ENCODE measurements at regions not wholly inside any gene's neighbourhood (a gene's known extent, or its start where the extent isn't known, plus 50 kb on each side); places are given as distances from the start of the nearest gene placed in this dataset.

DNA sequence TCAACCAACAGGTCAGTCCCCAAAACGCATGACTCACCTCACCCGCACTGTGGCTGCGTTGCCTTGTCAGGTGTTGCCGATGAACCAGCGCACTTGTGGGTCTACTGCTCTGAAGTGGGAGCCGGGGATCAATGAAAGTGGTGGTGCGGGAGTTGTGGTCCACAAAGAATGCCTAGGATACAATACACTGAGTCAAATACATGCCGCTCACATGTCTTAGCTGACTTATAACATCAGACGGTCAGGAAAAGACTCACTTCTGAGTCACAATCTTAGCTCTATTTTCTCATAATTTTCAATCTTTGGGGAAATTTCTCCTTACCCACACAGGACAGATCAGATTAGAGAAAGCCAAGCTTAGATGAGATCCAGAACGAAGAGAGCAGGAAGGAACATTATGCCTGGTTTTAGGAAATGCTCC lies 107.1 kb upstream of the STK17B start:
- H3K27me3 ChIP-seq (ENCODE audit: insufficient read depth, low read length) = no peaks in the 10 kb centered on the region
- peak overlapping the region; percentile 51 for H3K4me3 ChIP-seq (ENCODE audit: low read depth, low read length)
- peaks cover 43% of the 10 kb centered on the region for H3K4me1 ChIP-seq (ENCODE audit: control insufficient read depth, insufficient read depth, low read length, unreplicated experiment)
- H3K79me2 ChIP-seq (ENCODE audit: control insufficient read depth, insufficient read depth, low read length, unreplicated experiment) = no peaks in the 10 kb centered on the region
- H3K36me3 ChIP-seq (ENCODE audit: insufficient read depth, low read length) = no peaks in the 10 kb centered on the region
- H3K27ac ChIP-seq (ENCODE audit: low read depth, low read length) = peak overlapping the region; percentile 87
- no peak overlapping the region for H2AFZ ChIP-seq (ENCODE audit: low read length, unreplicated experiment)

DNA sequence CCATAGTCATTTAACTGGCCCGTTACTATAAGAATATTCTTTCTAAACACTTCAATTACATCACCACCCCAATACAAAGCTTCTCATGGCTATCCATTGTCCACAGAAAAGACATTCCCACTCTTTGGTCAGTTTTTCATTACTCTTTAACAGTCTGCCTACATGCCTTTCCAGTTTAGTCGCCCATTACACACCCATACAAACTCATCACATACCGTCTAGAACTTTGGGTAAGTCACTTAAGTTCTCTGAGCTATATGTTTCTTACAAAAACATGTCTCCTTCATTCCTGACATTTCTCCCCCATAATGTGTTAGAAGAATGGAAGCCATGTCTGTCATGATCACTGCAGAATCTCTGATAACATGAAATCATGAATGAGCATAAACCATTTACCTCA lies 108.2 kb upstream of the STK17B start:
- Histone ChIP-seq H3K27me3 (ENCODE audit: insufficient read depth, low read length) (no peaks in the 10 kb centered on the region), H3K27ac (ENCODE audit: low read depth, low read length) (peak overlapping the region; percentile 87), H3K79me2 (ENCODE audit: control insufficient read depth, insufficient read depth, low read length, unreplicated experiment) (no peaks in the 10 kb centered on the region), H3K4me3 (ENCODE audit: low read depth, low read length) (no peak overlapping the region), H2AFZ (ENCODE audit: low read length, unreplicated experiment) (no peak overlapping the region), H3K36me3 (ENCODE audit: insufficient read depth, low read length) (no peaks in the 10 kb centered on the region), H3K4me1 (ENCODE audit: control insufficient read depth, insufficient read depth, low read length, unreplicated experiment) (peaks cover 44% of the 10 kb centered on the region)

DNA sequence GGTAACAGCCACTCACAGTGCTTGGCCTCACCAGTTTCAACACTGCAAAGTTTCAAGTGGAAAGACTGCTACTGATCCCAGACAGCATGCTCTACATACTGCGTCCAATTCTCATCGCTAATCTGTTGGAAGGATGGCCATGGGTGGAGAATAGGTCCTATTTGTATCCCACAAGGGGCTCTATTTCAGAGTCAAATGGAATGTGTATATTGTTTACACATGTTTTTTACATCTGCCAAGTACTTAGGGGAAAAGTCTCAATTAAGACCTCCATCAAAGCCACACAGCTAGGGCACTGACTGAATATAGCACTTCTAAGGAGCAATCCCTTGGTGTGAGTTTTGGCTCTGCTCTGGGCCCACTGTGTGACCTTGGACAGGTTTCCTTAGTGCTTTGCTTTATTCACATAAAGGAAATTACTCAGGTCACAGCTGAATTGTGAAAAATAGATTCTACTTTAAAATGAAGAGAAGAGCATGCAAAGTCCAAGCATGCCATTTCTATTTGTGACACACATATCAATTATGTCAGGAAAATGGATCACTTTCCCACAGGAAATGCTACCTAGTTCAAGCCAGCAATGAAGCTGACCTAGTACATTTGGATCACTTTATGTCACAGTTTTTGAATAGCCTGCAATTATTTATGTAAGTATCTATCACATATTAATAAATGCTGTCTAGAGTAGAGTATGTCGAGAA lies 112.9 kb upstream of the STK17B start:
- Histone ChIP-seq H3K4me1 (ENCODE audit: control insufficient read depth, insufficient read depth, low read length, unreplicated experiment) (peaks cover 23% of the 10 kb centered on the region), H3K27ac (ENCODE audit: low read depth, low read length) (peak overlapping the region; percentile 51), H3K27me3 (ENCODE audit: insufficient read depth, low read length) (no peaks in the 10 kb centered on the region), H3K4me3 (ENCODE audit: low read depth, low read length) (peak overlapping the region; percentile 66), H3K79me2 (ENCODE audit: control insufficient read depth, insufficient read depth, low read length, unreplicated experiment) (no peaks in the 10 kb centered on the region), H2AFZ (ENCODE audit: low read length, unreplicated experiment) (peak overlapping the region; percentile 65), H3K36me3 (ENCODE audit: insufficient read depth, low read length) (no peaks in the 10 kb centered on the region)

DNA sequence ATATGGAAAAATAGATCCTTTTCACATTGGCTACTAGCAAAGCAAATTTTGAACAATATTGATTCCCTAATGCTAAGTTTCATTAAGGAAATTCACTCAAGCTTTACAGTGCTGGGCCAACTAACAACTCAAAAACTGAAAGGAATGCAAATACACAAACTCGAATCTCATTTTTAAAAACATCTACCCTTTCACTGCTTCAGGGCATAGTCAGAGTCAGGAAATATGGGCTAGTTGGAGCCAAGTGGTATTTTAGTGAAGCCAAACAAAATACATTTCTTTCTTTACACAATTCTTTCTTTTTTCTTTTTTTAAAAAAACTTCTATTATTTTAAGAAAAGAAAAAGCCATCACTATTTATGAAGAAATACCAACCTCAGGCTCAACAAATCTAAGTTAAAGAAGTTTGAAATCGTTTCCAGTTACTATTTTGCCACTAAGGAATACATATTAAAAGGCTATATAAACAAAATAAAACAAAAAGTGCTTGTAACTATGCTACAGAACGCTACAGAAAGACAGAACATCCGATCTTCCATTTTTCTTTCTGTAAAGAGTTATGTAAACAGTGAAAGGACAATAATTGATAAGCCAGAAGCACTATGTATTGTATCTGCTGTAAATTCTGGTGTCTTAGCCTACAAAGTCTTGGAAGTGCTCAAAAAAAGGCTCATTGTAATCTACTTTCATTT lies 113.6 kb upstream of the STK17B start:
- peak overlapping the region; percentile 80 for H2AFZ ChIP-seq (ENCODE audit: low read length, unreplicated experiment)
- peak overlapping the region; percentile 51 for H3K27ac ChIP-seq (ENCODE audit: low read depth, low read length)
- H3K36me3 ChIP-seq (ENCODE audit: insufficient read depth, low read length) = no peaks in the 10 kb centered on the region
- H3K4me3 ChIP-seq (ENCODE audit: low read depth, low read length) = peak overlapping the region; percentile 66
- no peaks in the 10 kb centered on the region for H3K27me3 ChIP-seq (ENCODE audit: insufficient read depth, low read length)
- H3K4me1 ChIP-seq (ENCODE audit: control insufficient read depth, insufficient read depth, low read length, unreplicated experiment) = peaks cover 19% of the 10 kb centered on the region
- no peaks in the 10 kb centered on the region for H3K79me2 ChIP-seq (ENCODE audit: control insufficient read depth, insufficient read depth, low read length, unreplicated experiment)

DNA sequence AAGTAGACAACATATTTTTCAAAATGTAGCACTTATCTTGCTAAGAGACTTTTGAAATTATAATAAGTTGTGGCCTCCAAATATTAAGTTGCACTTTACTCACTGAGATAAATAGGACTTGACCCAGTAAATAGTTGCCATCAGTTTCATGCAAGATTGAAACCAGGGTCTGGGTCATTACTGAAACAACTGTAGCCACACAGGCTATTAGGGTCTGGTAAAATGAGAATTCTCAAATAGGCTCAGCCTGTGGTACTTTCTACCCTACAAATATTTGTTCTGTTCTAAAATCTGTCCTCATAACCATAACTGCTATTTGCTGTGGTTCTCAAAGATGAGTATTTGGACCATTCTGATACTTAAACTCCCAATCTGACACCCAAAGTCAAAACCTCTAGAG lies 115.4 kb upstream of the STK17B start:
- Histone ChIP-seq H3K79me2 (ENCODE audit: control insufficient read depth, insufficient read depth, low read length, unreplicated experiment) (no peaks in the 10 kb centered on the region), H3K36me3 (ENCODE audit: insufficient read depth, low read length) (no peaks in the 10 kb centered on the region), H3K4me3 (ENCODE audit: low read depth, low read length) (no peak overlapping the region), H3K4me1 (ENCODE audit: control insufficient read depth, insufficient read depth, low read length, unreplicated experiment) (peaks cover 19% of the 10 kb centered on the region), H2AFZ (ENCODE audit: low read length, unreplicated experiment) (no peak overlapping the region), H3K27me3 (ENCODE audit: insufficient read depth, low read length) (no peaks in the 10 kb centered on the region), H3K27ac (ENCODE audit: low read depth, low read length) (no peak overlapping the region)

DNA sequence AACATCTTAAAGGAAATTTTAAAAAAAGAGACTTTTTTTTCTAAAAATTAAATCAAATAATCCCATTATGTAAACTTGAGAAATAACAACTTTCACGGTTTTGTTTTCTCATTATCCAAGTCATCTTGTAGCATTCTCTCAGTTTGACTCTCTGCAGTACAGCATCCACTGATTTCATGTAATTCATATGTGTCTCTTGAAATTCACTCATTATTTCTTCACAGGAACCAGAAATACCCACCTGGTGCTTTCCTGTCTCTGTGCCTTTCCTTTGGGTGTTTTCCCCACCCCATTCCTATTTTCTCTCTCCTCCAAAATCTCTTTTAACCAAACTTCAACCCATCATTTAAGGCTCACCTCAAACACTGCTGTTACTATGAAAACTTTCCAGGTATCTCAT lies 116.1 kb upstream of the STK17B start:
- Histone ChIP-seq H3K4me3 (ENCODE audit: low read depth, low read length) (no peak overlapping the region), H2AFZ (ENCODE audit: low read length, unreplicated experiment) (no peak overlapping the region)

DNA sequence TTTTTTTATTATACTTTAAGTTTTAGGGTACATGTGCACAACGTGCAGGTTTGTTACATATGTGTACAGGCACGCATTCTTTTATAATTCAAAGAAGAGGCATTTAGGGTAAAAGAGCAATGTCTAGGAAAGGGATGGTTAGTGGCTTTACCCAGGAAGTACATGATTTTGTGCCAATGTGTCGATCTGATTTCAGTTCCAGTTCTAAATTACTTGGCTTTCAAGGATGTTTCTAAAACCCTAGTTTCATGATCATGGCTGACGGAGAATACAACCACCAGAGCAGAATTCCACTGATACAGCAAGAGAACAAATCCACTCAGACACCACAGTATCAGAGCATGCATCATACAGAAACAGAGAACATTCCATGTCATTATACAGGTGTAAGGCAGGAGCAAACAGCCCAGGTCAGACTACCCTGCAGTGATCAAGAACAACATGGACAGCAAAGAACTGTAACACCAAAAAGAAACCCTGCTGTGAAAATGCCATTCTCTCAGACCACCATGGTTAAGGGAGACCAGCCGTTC lies 116.7 kb upstream of the STK17B start:
- Histone ChIP-seq H3K27ac (ENCODE audit: low read depth, low read length) (no peak overlapping the region), H2AFZ (ENCODE audit: low read length, unreplicated experiment) (no peak overlapping the region), H3K4me1 (ENCODE audit: control insufficient read depth, insufficient read depth, low read length, unreplicated experiment) (peaks cover 19% of the 10 kb centered on the region)

More for the DNA sequence above, 116.1 kb upstream of the STK17B start:
- Histone ChIP-seq H3K79me2 (ENCODE audit: control insufficient read depth, insufficient read depth, low read length, unreplicated experiment) (no peaks in the 10 kb centered on the region), H3K36me3 (ENCODE audit: insufficient read depth, low read length) (no peaks in the 10 kb centered on the region), H3K27me3 (ENCODE audit: insufficient read depth, low read length) (no peaks in the 10 kb centered on the region), H3K4me1 (ENCODE audit: control insufficient read depth, insufficient read depth, low read length, unreplicated experiment) (peaks cover 19% of the 10 kb centered on the region), H3K27ac (ENCODE audit: low read depth, low read length) (no peak overlapping the region)

DNA sequence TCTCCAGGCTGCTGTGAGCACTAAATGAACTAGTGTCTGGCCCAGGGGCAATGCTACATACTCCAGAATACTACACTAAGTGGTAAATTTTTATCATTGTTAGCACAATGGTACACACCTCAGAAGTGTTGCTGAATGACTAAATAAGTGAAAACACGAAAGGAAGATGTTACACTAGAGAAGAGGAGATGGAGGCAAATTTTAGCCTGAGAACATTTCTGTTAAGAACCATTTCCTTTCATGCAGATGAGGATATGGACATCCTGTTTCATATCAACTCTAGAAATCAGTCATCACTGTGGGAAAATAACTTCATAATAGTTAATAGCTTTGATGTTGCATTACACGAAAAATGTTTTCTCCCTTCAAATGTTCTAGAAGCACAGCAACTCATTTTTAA lies 117.6 kb upstream of the STK17B start:
- H3K4me3 ChIP-seq (ENCODE audit: low read depth, low read length) = no peak overlapping the region
- H3K36me3 ChIP-seq (ENCODE audit: insufficient read depth, low read length) = no peaks in the 10 kb centered on the region
- H3K4me1 ChIP-seq (ENCODE audit: control insufficient read depth, insufficient read depth, low read length, unreplicated experiment) = peaks cover 20% of the 10 kb centered on the region
- H3K79me2 ChIP-seq (ENCODE audit: control insufficient read depth, insufficient read depth, low read length, unreplicated experiment) = no peaks in the 10 kb centered on the region
- no peaks in the 10 kb centered on the region for H3K27me3 ChIP-seq (ENCODE audit: insufficient read depth, low read length)
- H2AFZ ChIP-seq (ENCODE audit: low read length, unreplicated experiment) = no peak overlapping the region
- H3K27ac ChIP-seq (ENCODE audit: low read depth, low read length) = no peak overlapping the region

More for the DNA sequence above, 116.7 kb upstream of the STK17B start:
- Histone ChIP-seq H3K27me3 (ENCODE audit: insufficient read depth, low read length) (no peaks in the 10 kb centered on the region), H3K36me3 (ENCODE audit: insufficient read depth, low read length) (no peaks in the 10 kb centered on the region), H3K4me3 (ENCODE audit: low read depth, low read length) (no peak overlapping the region), H3K79me2 (ENCODE audit: control insufficient read depth, insufficient read depth, low read length, unreplicated experiment) (no peaks in the 10 kb centered on the region)

DNA sequence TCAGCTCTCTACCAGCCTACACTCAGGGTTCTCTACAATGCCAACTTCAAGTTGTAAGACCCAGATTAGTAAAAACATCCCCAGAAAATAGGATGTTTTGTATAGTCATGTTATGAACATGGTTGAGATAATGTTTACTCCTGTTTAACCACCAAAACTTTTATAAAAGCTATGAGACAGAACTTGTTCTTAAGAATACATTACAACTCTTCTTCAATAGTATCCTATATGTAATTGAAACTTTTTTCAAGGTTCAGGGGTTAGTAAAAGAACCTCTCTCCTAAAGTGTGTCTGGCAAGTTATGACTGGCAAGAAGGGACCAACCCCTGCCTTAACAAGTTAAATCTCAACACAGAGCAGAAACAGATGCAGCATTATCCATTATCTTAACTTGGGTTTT lies 118.8 kb upstream of the STK17B start:
- Histone ChIP-seq H3K4me3 (ENCODE audit: low read depth, low read length) (no peak overlapping the region), H3K79me2 (ENCODE audit: control insufficient read depth, insufficient read depth, low read length, unreplicated experiment) (no peaks in the 10 kb centered on the region), H3K4me1 (ENCODE audit: control insufficient read depth, insufficient read depth, low read length, unreplicated experiment) (peaks cover 20% of the 10 kb centered on the region), H3K36me3 (ENCODE audit: insufficient read depth, low read length) (no peaks in the 10 kb centered on the region), H3K27me3 (ENCODE audit: insufficient read depth, low read length) (no peaks in the 10 kb centered on the region), H3K27ac (ENCODE audit: low read depth, low read length) (no peak overlapping the region), H2AFZ (ENCODE audit: low read length, unreplicated experiment) (no peak overlapping the region)

DNA sequence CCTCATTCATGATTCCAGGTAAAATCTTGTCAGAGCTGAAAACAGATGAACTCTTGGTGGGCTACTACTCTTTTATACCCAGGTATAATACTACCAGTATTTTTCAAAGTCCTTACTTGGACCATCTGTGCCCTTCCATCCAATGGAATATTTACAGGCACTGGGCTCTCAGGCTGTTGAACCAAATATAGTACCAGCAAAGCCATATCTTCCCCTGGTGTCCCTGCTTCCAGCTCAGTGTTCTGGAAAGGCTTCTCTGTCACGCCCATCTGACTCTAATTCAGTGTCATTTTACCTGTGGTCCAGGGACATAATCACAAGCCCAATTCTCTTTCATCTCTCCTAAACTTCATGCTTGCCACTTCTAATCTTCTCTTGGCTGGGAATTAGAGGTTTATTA lies 119.2 kb upstream of the STK17B start:
- peaks cover 16% of the 10 kb centered on the region for H3K4me1 ChIP-seq (ENCODE audit: control insufficient read depth, insufficient read depth, low read length, unreplicated experiment)
- no peak overlapping the region for H3K4me3 ChIP-seq (ENCODE audit: low read depth, low read length)
- H2AFZ ChIP-seq (ENCODE audit: low read length, unreplicated experiment) = no peak overlapping the region
- no peaks in the 10 kb centered on the region for H3K36me3 ChIP-seq (ENCODE audit: insufficient read depth, low read length)
- H3K27me3 ChIP-seq (ENCODE audit: insufficient read depth, low read length) = no peaks in the 10 kb centered on the region
- H3K79me2 ChIP-seq (ENCODE audit: control insufficient read depth, insufficient read depth, low read length, unreplicated experiment) = no peaks in the 10 kb centered on the region
- no peak overlapping the region for H3K27ac ChIP-seq (ENCODE audit: low read depth, low read length)

DNA sequence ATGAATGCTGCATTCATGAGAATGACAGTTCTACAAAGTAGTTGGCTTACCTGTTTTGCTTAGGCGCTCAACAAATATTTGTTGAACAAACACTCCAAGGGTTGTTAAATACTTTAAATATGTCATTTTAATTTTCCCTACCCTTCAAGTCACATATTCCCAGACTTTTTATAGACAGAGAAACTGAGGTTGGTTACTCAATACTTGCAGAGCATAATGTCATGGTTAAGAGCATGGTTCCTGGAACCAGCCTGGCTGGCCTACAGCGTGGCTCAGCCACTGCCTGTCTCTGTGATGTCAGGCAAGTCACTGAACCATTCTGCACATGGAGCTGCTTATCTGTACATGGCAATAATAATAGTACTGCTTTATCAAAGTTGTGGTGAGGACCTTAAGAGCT lies 120.0 kb upstream of the STK17B start:
- Histone ChIP-seq H3K27me3 (ENCODE audit: insufficient read depth, low read length) (no peaks in the 10 kb centered on the region), H2AFZ (ENCODE audit: low read length, unreplicated experiment) (no peak overlapping the region), H3K4me3 (ENCODE audit: low read depth, low read length) (no peak overlapping the region), H3K4me1 (ENCODE audit: control insufficient read depth, insufficient read depth, low read length, unreplicated experiment) (peaks cover 15% of the 10 kb centered on the region), H3K27ac (ENCODE audit: low read depth, low read length) (no peak overlapping the region), H3K79me2 (ENCODE audit: control insufficient read depth, insufficient read depth, low read length, unreplicated experiment) (no peaks in the 10 kb centered on the region), H3K36me3 (ENCODE audit: insufficient read depth, low read length) (no peaks in the 10 kb centered on the region)

Measured in ACC112 (cell line).